NCI-H1694 (cell line): ENCODE measurements at regions not wholly inside any gene's neighbourhood (a gene's known extent, or its start where the extent isn't known, plus 50 kb on each side); places are given as distances from the start of the nearest gene placed in this dataset.
A peak's percentile ranks its signal among the peaks of the same experiment; 100 is the strongest.

Source experiments
- DNase-seq: peaks from one replicate; lab custom pipeline; 2025; lab: John Stamatoyannopoulos, UW

GRCh38 chr5:56545016-56545415 is 270.3 kb upstream of the MAP3K1 start:
- DNase-seq: no peak

- DNase-seq: no peak
Observed at GRCh38 chr5:56543441-56544388, 271.6 kb upstream of the MAP3K1 start.

- DNase-seq: no peak
Observed at GRCh38 chr5:56540266-56540665, 275.1 kb upstream of the MAP3K1 start.

- DNase-seq: no peak
Observed at GRCh38 chr5:56538580-56538979, 276.8 kb upstream of the MAP3K1 start.

GRCh38 chr5:56535347-56535746 is 280.0 kb upstream of the MAP3K1 start:
- DNase-seq: no peak

GRCh38 chr5:56534102-56534829 is 281.1 kb upstream of the MAP3K1 start:
- DNase-seq: no peak

GRCh38 chr5:56532466-56532865 is 282.9 kb upstream of the MAP3K1 start:
- DNase-seq: no peak

- DNase-seq: no peak
Observed at GRCh38 chr5:56530626-56531138, 284.7 kb upstream of the MAP3K1 start.

GRCh38 chr5:56529666-56530430 is 285.5 kb upstream of the MAP3K1 start:
- DNase-seq: no peak

- no peak for DNase-seq
Observed at GRCh38 chr5:56527174-56527573, 288.2 kb upstream of the MAP3K1 start.

GRCh38 chr5:56525113-56525512 is 290.2 kb upstream of the MAP3K1 start:
- DNase-seq: no peak

- no peak for DNase-seq
Observed at GRCh38 chr5:56523790-56524575, 290.9 kb upstream of the ANKRD55 start.

GRCh38 chr5:56522960-56523359 is 289.8 kb upstream of the ANKRD55 start:
- DNase-seq: no peak

GRCh38 chr5:56522169-56522568 is 289.0 kb upstream of the ANKRD55 start:
- DNase-seq: no peak

GRCh38 chr5:56520986-56521730 is 288.0 kb upstream of the ANKRD55 start:
- DNase-seq: no peak

- DNase-seq: no peak
Observed at GRCh38 chr5:56518820-56519219, 285.7 kb upstream of the ANKRD55 start.

GRCh38 chr5:56517011-56517416 is 283.9 kb upstream of the ANKRD55 start:
- peak; percentile 63 for DNase-seq

GRCh38 chr5:56516441-56516840 is 283.3 kb upstream of the ANKRD55 start:
- DNase-seq: peak; percentile 55

GRCh38 chr5:56516035-56516434 is 282.9 kb upstream of the ANKRD55 start:
- DNase-seq: peak; percentile 36

- no peak for DNase-seq
Observed at GRCh38 chr5:56515011-56515410, 281.9 kb upstream of the ANKRD55 start.

GRCh38 chr5:56514245-56514644 is 281.1 kb upstream of the ANKRD55 start:
- DNase-seq: no peak
